ENCODE measurements at regions not wholly inside any gene's neighbourhood (a gene's known extent, or its start where the extent isn't known, plus 50 kb on each side); places are given as distances from the start of the nearest gene placed in this dataset.

DNA sequence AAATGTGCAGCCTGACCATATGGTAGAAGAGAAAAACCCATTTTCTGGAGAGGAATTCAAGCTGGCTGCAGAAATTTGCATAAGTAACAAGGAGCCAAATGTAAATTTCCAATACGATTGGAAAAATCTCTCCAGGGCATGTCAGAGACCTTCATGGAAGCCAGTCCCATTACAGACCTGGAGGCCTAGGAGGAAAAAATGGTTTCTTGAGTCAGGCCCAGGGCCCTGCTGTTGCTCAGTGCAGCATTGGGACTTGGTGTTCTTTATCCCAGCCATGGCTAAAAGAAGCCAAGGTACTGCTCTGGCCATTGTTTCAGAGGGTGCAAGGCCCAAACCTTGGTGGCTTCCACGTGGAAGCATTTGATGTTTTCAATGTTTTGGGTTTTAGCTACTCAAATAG, 70.6 kb downstream of the MAGEC2 start:
- DNase-seq, result no peak
- Histone ChIP-seq H3K27ac (ENCODE audit: low read depth in 2 of 2, low read length in 1 of 2) (no peak overlapping the region), H3K4me3 (ENCODE audit: low read depth in 2 of 2, low read length in 1 of 2) (no peak overlapping the region), H3F3A (replicated peaks; ENCODE audit: insufficient read depth) (no peaks in the 10 kb centered on the region), H3K4me2 (no peak overlapping the region), H3K36me3 (replicated peaks in 1 of 2; ENCODE audit: control insufficient read depth in 1 of 2, insufficient read depth in 2 of 2, low read length in 1 of 2) (no peaks in the 10 kb centered on the region), H4K20me1 (ENCODE audit: insufficient read depth) (no peaks in the 10 kb centered on the region), H3K9ac (no peak overlapping the region), H3K27me3 (ENCODE audit: insufficient read depth) (no peaks in the 10 kb centered on the region), H3K9me3 (peaks cover 4% of the 10 kb centered on the region; the same call in 1 of the 2 replicates), H3K4me1 (ENCODE audit: control insufficient read depth in 1 of 2, insufficient read depth in 2 of 2, low read depth in 1 of 2, low read length in 1 of 2) (no peaks in the 10 kb centered on the region), H3K9me2 (no peaks in the 10 kb centered on the region), H3K79me2 (ENCODE audit: insufficient read depth) (no peaks in the 10 kb centered on the region), H2AFZ (ENCODE audit: low read depth) (no peak overlapping the region)
- 0% methylated on average over 2 of the region's 2 CpGs for WGBS (ENCODE audit: low lambda C conversion rate)
- ChIA-PET CTCF (no interaction called here), POLR2A (no interaction called here)
- TF ChIP-seq NRF1 (IDR thresholded peaks at IDR 0.05; ENCODE audit: low read depth, low read length) (no peak), POLR2AphosphoS5 (IDR thresholded peaks at IDR 0.05; ENCODE audit: low read depth, low read length) (no peak), GATA2 (CRISPR knock-in tag; IDR thresholded peaks at IDR 0.05) (no peak), ELF1 (IDR thresholded peaks at IDR 0.05) (no peak), FOSL2 (IDR thresholded peaks at IDR 0.05; ENCODE audit: borderline replicate concordance, low read depth) (no peak), GABPA (IDR thresholded peaks at IDR 0.05; ENCODE audit: low read depth) (no peak), TEAD4 (IDR thresholded peaks at IDR 0.05; ENCODE audit: borderline replicate concordance, insufficient read depth) (no peak), MEF2A (IDR thresholded peaks at IDR 0.05; ENCODE audit: borderline replicate concordance, low read depth) (no peak), FOXM1 (IDR thresholded peaks at IDR 0.05; ENCODE audit: low read depth) (no peak)

DNA sequence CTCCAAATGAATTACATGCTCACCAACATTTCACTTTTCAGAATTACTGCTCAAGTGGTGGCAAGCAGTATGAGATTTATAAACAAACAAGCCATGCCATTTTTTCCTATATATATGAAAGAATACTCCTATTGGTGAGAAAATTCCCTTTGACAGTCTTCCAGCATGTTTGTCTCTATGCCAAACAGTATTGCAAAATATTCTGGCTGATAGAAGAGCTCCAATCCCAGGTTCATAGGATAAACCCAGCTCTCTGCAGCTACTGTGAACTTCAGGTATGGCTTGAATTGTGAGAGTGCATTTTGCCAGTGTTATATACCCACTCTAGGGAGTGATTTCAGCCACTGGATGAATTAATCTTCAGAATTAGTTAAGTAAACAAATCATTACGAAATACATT, 108.8 kb downstream of the MAGEC2 start:
- DNase-seq, result no peak
- no peak overlapping the region for H3K9ac ChIP-seq
- H3K4me3 ChIP-seq (ENCODE audit: low read depth in 2 of 2, low read length in 1 of 2), result no peak overlapping the region
- H3K79me2 ChIP-seq (ENCODE audit: insufficient read depth), result no peaks in the 10 kb centered on the region
- H3K4me1 ChIP-seq (ENCODE audit: control insufficient read depth in 1 of 2, insufficient read depth in 2 of 2, low read depth in 1 of 2, low read length in 1 of 2), result no peaks in the 10 kb centered on the region
- H3K27me3 ChIP-seq (ENCODE audit: insufficient read depth), result no peaks in the 10 kb centered on the region
- ChIA-PET POLR2A (no interaction called here), CTCF (no interaction called here)
- no peaks in the 10 kb centered on the region for H3K36me3 ChIP-seq (replicated peaks in 1 of 2; ENCODE audit: control insufficient read depth in 1 of 2, insufficient read depth in 2 of 2, low read length in 1 of 2)
- H3K9me2 ChIP-seq, result no peaks in the 10 kb centered on the region
- H2AFZ ChIP-seq (ENCODE audit: low read depth), result no peak overlapping the region
- TF ChIP-seq, protein P1, sequence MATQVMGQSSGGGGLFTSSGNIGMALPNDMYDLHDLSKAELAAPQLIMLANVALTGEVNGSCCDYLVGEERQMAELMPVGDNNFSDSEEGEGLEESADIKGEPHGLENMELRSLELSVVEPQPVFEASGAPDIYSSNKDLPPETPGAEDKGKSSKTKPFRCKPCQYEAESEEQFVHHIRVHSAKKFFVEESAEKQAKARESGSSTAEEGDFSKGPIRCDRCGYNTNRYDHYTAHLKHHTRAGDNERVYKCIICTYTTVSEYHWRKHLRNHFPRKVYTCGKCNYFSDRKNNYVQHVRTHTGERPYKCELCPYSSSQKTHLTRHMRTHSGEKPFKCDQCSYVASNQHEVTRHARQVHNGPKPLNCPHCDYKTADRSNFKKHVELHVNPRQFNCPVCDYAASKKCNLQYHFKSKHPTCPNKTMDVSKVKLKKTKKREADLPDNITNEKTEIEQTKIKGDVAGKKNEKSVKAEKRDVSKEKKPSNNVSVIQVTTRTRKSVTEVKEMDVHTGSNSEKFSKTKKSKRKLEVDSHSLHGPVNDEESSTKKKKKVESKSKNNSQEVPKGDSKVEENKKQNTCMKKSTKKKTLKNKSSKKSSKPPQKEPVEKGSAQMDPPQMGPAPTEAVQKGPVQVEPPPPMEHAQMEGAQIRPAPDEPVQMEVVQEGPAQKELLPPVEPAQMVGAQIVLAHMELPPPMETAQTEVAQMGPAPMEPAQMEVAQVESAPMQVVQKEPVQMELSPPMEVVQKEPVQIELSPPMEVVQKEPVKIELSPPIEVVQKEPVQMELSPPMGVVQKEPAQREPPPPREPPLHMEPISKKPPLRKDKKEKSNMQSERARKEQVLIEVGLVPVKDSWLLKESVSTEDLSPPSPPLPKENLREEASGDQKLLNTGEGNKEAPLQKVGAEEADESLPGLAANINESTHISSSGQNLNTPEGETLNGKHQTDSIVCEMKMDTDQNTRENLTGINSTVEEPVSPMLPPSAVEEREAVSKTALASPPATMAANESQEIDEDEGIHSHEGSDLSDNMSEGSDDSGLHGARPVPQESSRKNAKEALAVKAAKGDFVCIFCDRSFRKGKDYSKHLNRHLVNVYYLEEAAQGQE (IDR thresholded peaks at IDR 0.05; ENCODE audit: low read depth, low read length), result no peak
- TF ChIP-seq RAD21 (IDR thresholded peaks at IDR 0.05; ENCODE audit: low read length) (no peak), ELF1 (IDR thresholded peaks at IDR 0.05) (no peak), YY1 (IDR thresholded peaks at IDR 0.05; ENCODE audit: low read depth) (no peak), RFX5 (IDR thresholded peaks at IDR 0.05; ENCODE audit: low read length) (no peak), SIN3A (IDR thresholded peaks at IDR 0.05; ENCODE audit: borderline replicate concordance, low read depth, low read length) (no peak), RCOR1 (IDR thresholded peaks at IDR 0.05; ENCODE audit: low read length) (no peak)
- TF ChIP-seq, protein P2, sequence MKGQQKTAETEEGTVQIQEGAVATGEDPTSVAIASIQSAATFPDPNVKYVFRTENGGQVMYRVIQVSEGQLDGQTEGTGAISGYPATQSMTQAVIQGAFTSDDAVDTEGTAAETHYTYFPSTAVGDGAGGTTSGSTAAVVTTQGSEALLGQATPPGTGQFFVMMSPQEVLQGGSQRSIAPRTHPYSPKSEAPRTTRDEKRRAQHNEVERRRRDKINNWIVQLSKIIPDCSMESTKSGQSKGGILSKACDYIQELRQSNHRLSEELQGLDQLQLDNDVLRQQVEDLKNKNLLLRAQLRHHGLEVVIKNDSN (IDR thresholded peaks at IDR 0.05; ENCODE audit: borderline replicate concordance, low read depth), result no peak
- no peak overlapping the region for H3K27ac ChIP-seq (ENCODE audit: low read depth in 2 of 2, low read length in 1 of 2)
- H3K4me2 ChIP-seq, result no peak overlapping the region
- no peaks in the 10 kb centered on the region for H3K9me3 ChIP-seq
- WGBS (ENCODE audit: low lambda C conversion rate), result 0% methylated on average over 1 of the region's 1 CpG
- H3F3A ChIP-seq (replicated peaks; ENCODE audit: insufficient read depth), result no peaks in the 10 kb centered on the region
- no peaks in the 10 kb centered on the region for H4K20me1 ChIP-seq (ENCODE audit: insufficient read depth)

All from SK-N-SH (cell line).